ENCODE measurements at regions not wholly inside any gene's neighbourhood (a gene's known extent, or its start where the extent isn't known, plus 50 kb on each side); places are given as distances from the start of the nearest gene placed in this dataset.

- no peak for TF ChIP-seq USF2 (IDR thresholded peaks at IDR 0.05; ENCODE audit: low read length)
- no peak for TF ChIP-seq NRF1 (IDR thresholded peaks at IDR 0.05; ENCODE audit: low read depth, low read length)
- TF ChIP-seq, protein P1, sequence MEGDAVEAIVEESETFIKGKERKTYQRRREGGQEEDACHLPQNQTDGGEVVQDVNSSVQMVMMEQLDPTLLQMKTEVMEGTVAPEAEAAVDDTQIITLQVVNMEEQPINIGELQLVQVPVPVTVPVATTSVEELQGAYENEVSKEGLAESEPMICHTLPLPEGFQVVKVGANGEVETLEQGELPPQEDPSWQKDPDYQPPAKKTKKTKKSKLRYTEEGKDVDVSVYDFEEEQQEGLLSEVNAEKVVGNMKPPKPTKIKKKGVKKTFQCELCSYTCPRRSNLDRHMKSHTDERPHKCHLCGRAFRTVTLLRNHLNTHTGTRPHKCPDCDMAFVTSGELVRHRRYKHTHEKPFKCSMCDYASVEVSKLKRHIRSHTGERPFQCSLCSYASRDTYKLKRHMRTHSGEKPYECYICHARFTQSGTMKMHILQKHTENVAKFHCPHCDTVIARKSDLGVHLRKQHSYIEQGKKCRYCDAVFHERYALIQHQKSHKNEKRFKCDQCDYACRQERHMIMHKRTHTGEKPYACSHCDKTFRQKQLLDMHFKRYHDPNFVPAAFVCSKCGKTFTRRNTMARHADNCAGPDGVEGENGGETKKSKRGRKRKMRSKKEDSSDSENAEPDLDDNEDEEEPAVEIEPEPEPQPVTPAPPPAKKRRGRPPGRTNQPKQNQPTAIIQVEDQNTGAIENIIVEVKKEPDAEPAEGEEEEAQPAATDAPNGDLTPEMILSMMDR (IDR thresholded peaks at IDR 0.05; ENCODE audit: control extremely low read depth in 1 of 3, insufficient read depth in 1 of 3, low read depth in 1 of 3, low read length in 3 of 3): no peak
Measured at GRCh38 chr11:80916173-80916798, 1475.5 kb upstream of the TENM4 start (continued).

All from H1 (cell line).